Keratinocyte (primary cell): ENCODE measurements at regions not wholly inside any gene's neighbourhood (a gene's known extent, or its start where the extent isn't known, plus 50 kb on each side); places are given as distances from the start of the nearest gene placed in this dataset.

Source experiments
- DNase-seq: peaks from one replicate; pipeline ENCODE4 v3.0.0-alpha.2; 2011; ENCODE audit warnings: low read depth, missing footprints, low spot score
- FAIRE-seq: peaks from 2 replicates; lab custom pipeline; 2011; peaks lifted over from hg19 to GRCh38; lab: Jason Lieb, UNC
- H2AFZ ChIP-seq: 2 replicates; pipeline ENCODE4 v1.6.0; 2012; ENCODE audit warnings: low read length, control low read depth, inconsistent platforms; ENCODE audit not compliant: control insufficient read depth
- H3K27ac ChIP-seq: 2 replicates; pipeline ENCODE4 v1.5.1; 2011; ENCODE audit warnings: low read length; ENCODE audit not compliant: control insufficient read depth, insufficient read depth
- H3K27me3 ChIP-seq: 3 replicates; pipeline ENCODE4 v1.6.0; 2011; ENCODE audit warnings: low read length; ENCODE audit not compliant: control insufficient read depth, insufficient read depth; ENCODE audit errors: extremely low read depth
- H3K36me3 ChIP-seq, 2 experiments: 2 replicates in 1 of 2; 3 replicates in 1 of 2; pipeline ENCODE4 v1.5.1; 2011; ENCODE audit warnings: low read length in 2 of 2, mild to moderate bottlenecking in 1 of 2; ENCODE audit not compliant: control insufficient read depth in 2 of 2, insufficient read depth in 2 of 2; ENCODE audit errors: extremely low read depth in 1 of 2
- H3K4me1 ChIP-seq: 3 replicates; pipeline ENCODE4 v1.5.1; 2011; ENCODE audit warnings: low read length; ENCODE audit not compliant: control insufficient read depth, insufficient read depth; ENCODE audit errors: extremely low read depth
- H3K4me2 ChIP-seq: 3 replicates; pipeline ENCODE4 v1.6.0; 2011; ENCODE audit warnings: low read depth, low read length; ENCODE audit not compliant: control insufficient read depth, insufficient read depth; ENCODE audit errors: extremely low read depth
- H3K4me3 ChIP-seq, 3 experiments: fragments of 200-600 bp in 1 of 3; sonication (generic) in 1 of 3; 2 replicates in 2 of 3; 3 replicates in 1 of 3; pipeline ENCODE4 v1.5.1; 2011 to 2016; ENCODE audit warnings: low read length in 3 of 3, mild to moderate bottlenecking in 3 of 3, control low read depth in 2 of 3, inconsistent platforms in 1 of 3, low read depth in 1 of 3, mixed read lengths in 1 of 3, mixed run types in 1 of 3, moderate library complexity in 1 of 3; ENCODE audit not compliant: control insufficient read depth in 2 of 3, insufficient read depth in 2 of 3; ENCODE audit errors: extremely low read depth in 1 of 3
- H3K79me2 ChIP-seq: 2 replicates; pipeline ENCODE4 v1.6.0; 2012; ENCODE audit warnings: low read length; ENCODE audit not compliant: control insufficient read depth, insufficient read depth
- H3K9ac ChIP-seq: 3 replicates; pipeline ENCODE4 v1.6.0; 2011; ENCODE audit warnings: low read length; ENCODE audit not compliant: control insufficient read depth, insufficient read depth; ENCODE audit errors: extremely low read depth
- H3K9me1 ChIP-seq: 3 replicates; pipeline ENCODE4 v1.6.0; 2011; ENCODE audit warnings: low read length; ENCODE audit not compliant: control insufficient read depth, insufficient read depth; ENCODE audit errors: extremely low read depth
- H3K9me3 ChIP-seq: 2 replicates; pipeline ENCODE4 v1.5.1; 2012; ENCODE audit warnings: low read depth, low read length; ENCODE audit not compliant: control insufficient read depth
- H4K20me1 ChIP-seq: 3 replicates; pipeline ENCODE4 v1.6.0; 2011; ENCODE audit warnings: low read length; ENCODE audit not compliant: control insufficient read depth, insufficient read depth; ENCODE audit errors: extremely low read depth
- CTCF ChIP-seq, 3 experiments: IDR thresholded peaks in 1 of 3; conservative IDR thresholded peaks in 1 of 3; optimal IDR thresholded peaks in 1 of 3; 2 replicates in 2 of 3; 3 replicates in 1 of 3; pipeline versions ENCODE3 to v1.5.1; 2011; ENCODE audit warnings: low read length in 3 of 3, mild to moderate bottlenecking in 3 of 3, moderate library complexity in 2 of 3, control low read depth in 1 of 3, inconsistent platforms in 1 of 3; ENCODE audit not compliant: insufficient read depth in 2 of 3; ENCODE audit errors: extremely low read depth in 1 of 3
- EZH2 ChIP-seq: IDR thresholded peaks from one replicate; pipeline ENCODE4 v1.6.1; 2012; ENCODE audit warnings: inconsistent platforms, mild to moderate bottlenecking, low read length, moderate library complexity
- dilution Hi-C: fragments of 300-500 bp; cut with MboI; formaldehyde crosslinking; loops from one replicate; pipeline ENCODE4 v1.7.0; 2020; ENCODE audit warnings: low sequenced_read_pairs; ENCODE audit not compliant: extremely low pct_ligation_motif_present

DNA sequence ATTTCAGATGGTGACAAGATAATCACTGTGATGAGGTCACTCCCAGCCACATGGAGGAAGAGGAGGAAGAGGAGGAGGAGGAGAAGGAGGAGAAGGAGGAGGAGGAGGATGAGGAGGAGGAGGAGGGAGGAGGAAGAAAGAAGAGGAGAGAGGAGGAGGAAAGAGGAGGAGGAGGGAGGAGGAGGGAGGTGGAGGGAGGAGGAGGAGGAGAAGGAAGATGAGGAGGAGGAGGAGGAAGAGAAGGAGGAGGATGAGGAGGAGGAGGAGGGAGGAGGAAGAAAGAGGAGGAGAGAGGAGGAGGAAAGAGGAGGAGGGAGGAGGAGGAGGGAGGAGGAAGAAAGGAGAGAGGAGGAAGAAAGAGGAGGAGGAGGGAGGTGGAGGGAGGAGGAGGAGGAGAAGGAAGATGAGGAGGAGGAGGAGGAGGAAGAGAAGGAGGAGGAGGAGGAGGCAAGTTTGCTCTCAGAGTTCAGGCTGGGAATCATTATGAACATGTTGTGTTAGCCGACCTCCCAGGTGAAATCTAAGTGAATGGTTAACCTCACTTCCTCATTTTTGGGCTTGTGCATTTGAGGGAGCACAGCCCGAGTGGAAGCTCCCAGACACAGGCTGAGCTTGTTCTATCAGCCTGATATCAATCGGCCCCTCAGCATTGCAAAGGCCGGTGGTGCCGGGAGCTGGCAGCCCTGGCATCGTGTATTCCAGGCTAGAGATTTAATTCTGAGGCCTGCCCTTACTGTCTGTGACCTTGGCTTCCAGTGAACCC lies 236.2 kb upstream of the PITRM1 start:
- no peak overlapping the region for H3K9ac ChIP-seq
- H3K4me1 ChIP-seq, result no peaks in the 10 kb centered on the region
- DNase-seq (no peak), FAIRE-seq (no peak)
- H2AFZ ChIP-seq, result no peak overlapping the region
- H3K27ac ChIP-seq, result no peak overlapping the region
- no peaks in the 10 kb centered on the region for H3K27me3 ChIP-seq
- H3K4me3 ChIP-seq, result no peak overlapping the region
- no peaks in the 10 kb centered on the region for H3K79me2 ChIP-seq
- no peaks in the 10 kb centered on the region for H4K20me1 ChIP-seq
- dilution Hi-C loops, result no loop called here
- peaks cover 2% of the 10 kb centered on the region for H3K9me3 ChIP-seq
- no peak overlapping the region for H3K4me2 ChIP-seq
- H3K36me3 ChIP-seq, result no peaks in the 10 kb centered on the region
- no peaks in the 10 kb centered on the region for H3K9me1 ChIP-seq
- TF ChIP-seq CTCF (optimal IDR thresholded peaks at IDR 0.05 in 1 of 3, IDR thresholded peaks at IDR 0.05 in 1 of 3, conservative IDR thresholded peaks at IDR 0.05 in 1 of 3; ENCODE audit: extremely low read depth in 1 of 3, insufficient read depth in 2 of 3, low read length in 3 of 3) (no peak), EZH2 (no peak)

DNA sequence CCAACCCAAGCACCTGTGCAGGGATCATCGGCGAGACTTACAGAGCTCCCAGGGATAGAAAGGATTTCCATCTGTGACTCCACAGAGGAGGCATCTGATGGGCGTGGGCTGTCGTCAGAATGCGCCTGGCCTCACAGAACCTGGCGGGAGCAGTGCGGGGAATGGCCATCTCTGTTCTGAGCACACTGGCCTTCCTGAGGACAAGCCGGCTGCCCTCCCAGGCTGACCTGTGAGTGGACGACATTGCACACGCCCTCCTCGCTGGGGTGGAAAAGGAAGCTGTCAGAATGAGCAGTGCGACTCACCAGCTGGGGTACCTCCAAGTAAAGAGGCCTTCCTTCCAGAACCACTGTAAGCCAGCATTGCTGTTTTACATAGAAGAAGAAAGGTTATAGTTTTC lies 234.6 kb upstream of the PITRM1 start:
- dilution Hi-C loops, result no loop called here
- DNase-seq, result no peak
- Histone ChIP-seq H3K9me1 (no peaks in the 10 kb centered on the region), H3K9ac (no peak overlapping the region), H3K27me3 (no peaks in the 10 kb centered on the region), H3K27ac (no peak overlapping the region), H3K79me2 (no peaks in the 10 kb centered on the region), H4K20me1 (no peaks in the 10 kb centered on the region), H3K4me1 (no peaks in the 10 kb centered on the region), H3K4me2 (no peak overlapping the region), H3K9me3 (peaks cover 2% of the 10 kb centered on the region), H3K36me3 (no peaks in the 10 kb centered on the region), H2AFZ (no peak overlapping the region), H3K4me3 (no peak overlapping the region)
- no peak for FAIRE-seq
- TF ChIP-seq EZH2, result no peak
- TF ChIP-seq CTCF (optimal IDR thresholded peaks at IDR 0.05 in 1 of 3, IDR thresholded peaks at IDR 0.05 in 1 of 3, conservative IDR thresholded peaks at IDR 0.05 in 1 of 3; ENCODE audit: extremely low read depth in 1 of 3, insufficient read depth in 2 of 3, low read length in 3 of 3), result no peak
